Tibial nerve (tissue), 4 donors: ENCODE measurements at regions not wholly inside any gene's neighbourhood (a gene's known extent, or its start where the extent isn't known, plus 50 kb on each side); places are given as distances from the start of the nearest gene placed in this dataset.

ENCODE experiments used
- DNase-seq, 2 donors: peaks; one replicate each; pipeline ENCODE4 v3.0.0-alpha.2; 2019; ENCODE audit warnings: low spot score in 2 of 2
- H3K27ac ChIP-seq, 4 donors: fragments of 200-600 bp; sonication (generic) in 3 of 4; one replicate each; pipeline ENCODE4 v1.5.1; 2017 to 2019; ENCODE audit warnings: mild to moderate bottlenecking in 1 of 4
- H3K27me3 ChIP-seq, 2 donors: fragments of 200-600 bp; sonication (generic) in 1 of 2; one replicate each; pipeline versions ENCODE4 v1.5.1 to v1.6.0; 2017 to 2019
- H3K36me3 ChIP-seq, 3 donors: fragments of 200-600 bp; sonication (generic); one replicate each; pipeline ENCODE4 v1.5.1; 2018 to 2019
- H3K4me1 ChIP-seq, 4 donors: fragments of 200-600 bp; sonication (generic) in 3 of 4; one replicate each; pipeline ENCODE4 v1.5.1; 2017 to 2019
- H3K4me3 ChIP-seq, 4 donors: fragments of 200-600 bp; sonication (generic) in 3 of 4; one replicate each; pipeline ENCODE4 v1.5.1; 2017 to 2019; ENCODE audit warnings: mild to moderate bottlenecking in 1 of 4, moderate library complexity in 1 of 4
- H3K9me3 ChIP-seq, 4 donors: fragments of 200-600 bp; sonication (generic) in 3 of 4; one replicate each; pipeline ENCODE4 v1.5.1; 2017 to 2019
- CTCF ChIP-seq, 5 experiments: fragments of 200-600 bp in 3 of 5; fragments of 450-650 bp in 2 of 5; sonication (generic) in 3 of 5; IDR thresholded peaks; one replicate each; pipeline ENCODE4 v1.5.1; 2016 to 2019; ENCODE audit warnings: antibody characterized with exemption in 5 of 5, mild to moderate bottlenecking in 3 of 5, moderate library complexity in 2 of 5
- EP300 ChIP-seq, 2 donors: sonication (generic); formaldehyde crosslinking; IDR thresholded peaks; one replicate each; pipeline ENCODE4 v1.6.1; 2017; ENCODE audit warnings: antibody characterized with exemption in 2 of 2, mild to moderate bottlenecking in 1 of 2
- POLR2A ChIP-seq, 2 donors: fragments of 450-650 bp; IDR thresholded peaks; one replicate each; pipeline ENCODE4 v1.6.1; 2017; ENCODE audit warnings: antibody characterized with exemption in 2 of 2, mild to moderate bottlenecking in 2 of 2, moderate library complexity in 2 of 2
- WGBS, 2 donors: methylation state at CpG; one replicate each; pipeline ENCODE4 v1.1.5; 2018; 5-methylcytosine and 5-hydroxymethylcytosine counted together

- no peak overlapping the region for H3K27ac ChIP-seq
- 66 to 71% methylated on average over 4 of the region's 4 CpGs for WGBS, 2 donors
- no peak for DNase-seq
- TF ChIP-seq CTCF (IDR thresholded peaks at IDR 0.05) (no peak), POLR2A (IDR thresholded peaks at IDR 0.05) (no peak), EP300 (IDR thresholded peaks at IDR 0.05) (no peak)
- no peaks in the 10 kb centered on the region for H3K27me3 ChIP-seq
- no peaks in the 10 kb centered on the region for H3K36me3 ChIP-seq
- H3K4me1 ChIP-seq: no peaks in the 10 kb centered on the region
- peaks cover 0 to 5% (median 0%) of the 10 kb centered on the region in 4 donors for H3K9me3 ChIP-seq
- no peak overlapping the region for H3K4me3 ChIP-seq
Measured at GRCh38 chr6:40705354-40705753, 118.2 kb upstream of the LRFN2 start.

GRCh38 chr6:40701352-40702007, 114.3 kb upstream of the LRFN2 start:
- H3K27me3 ChIP-seq: no peaks in the 10 kb centered on the region
- no peak for DNase-seq
- H3K4me1 ChIP-seq: no peaks in the 10 kb centered on the region
- no peak for TF ChIP-seq CTCF (IDR thresholded peaks at IDR 0.05)
- no peak for TF ChIP-seq POLR2A (IDR thresholded peaks at IDR 0.05)
- no peak for TF ChIP-seq EP300 (IDR thresholded peaks at IDR 0.05)
- H3K4me3 ChIP-seq: no peak overlapping the region
- WGBS, 2 donors: 58 to 61% methylated on average over 3 of the region's 3 CpGs
- no peaks in the 10 kb centered on the region for H3K36me3 ChIP-seq
- H3K9me3 ChIP-seq: no peaks in the 10 kb centered on the region
- no peak overlapping the region for H3K27ac ChIP-seq

- 41 to 49% methylated on average over 4 of the region's 4 CpGs for WGBS, 2 donors
- TF ChIP-seq POLR2A (IDR thresholded peaks at IDR 0.05): no peak
- no peak overlapping the region for H3K27ac ChIP-seq
- DNase-seq: no peak
- no peaks in the 10 kb centered on the region for H3K4me1 ChIP-seq
- no peak overlapping the region for H3K4me3 ChIP-seq
- no peaks in the 10 kb centered on the region for H3K27me3 ChIP-seq
- H3K9me3 ChIP-seq: no peaks in the 10 kb centered on the region
- H3K36me3 ChIP-seq: no peaks in the 10 kb centered on the region
Measured at GRCh38 chr6:40700006-40700580, 112.9 kb upstream of the LRFN2 start.

GRCh38 chr6:40695750-40696415, 108.7 kb upstream of the LRFN2 start:
- no peak for DNase-seq
- Histone ChIP-seq H3K27me3 (no peaks in the 10 kb centered on the region), H3K36me3 (no peaks in the 10 kb centered on the region), H3K9me3 (no peaks in the 10 kb centered on the region), H3K4me1 (no peaks in the 10 kb centered on the region), H3K27ac (no peak overlapping the region), H3K4me3 (no peak overlapping the region)
- TF ChIP-seq EP300 (IDR thresholded peaks at IDR 0.05): no peak
- no peak for TF ChIP-seq POLR2A (IDR thresholded peaks at IDR 0.05)
- no peak for TF ChIP-seq CTCF (IDR thresholded peaks at IDR 0.05)
- 85 to 86% methylated on average over 8 of the region's 8 CpGs for whole genome bisulfite sequencing, 2 donors

- WGBS, 2 donors: 7 to 10% methylated on average over 2 of the region's 2 CpGs
- Histone ChIP-seq H3K4me1 (no peaks in the 10 kb centered on the region), H3K9me3 (no peaks in the 10 kb centered on the region), H3K27ac (no peak overlapping the region), H3K4me3 (no peak overlapping the region), H3K27me3 (no peaks in the 10 kb centered on the region), H3K36me3 (no peaks in the 10 kb centered on the region)
- DNase-seq: no peak
- no peak for TF ChIP-seq POLR2A (IDR thresholded peaks at IDR 0.05)
Measured at GRCh38 chr6:40695114-40695513, 108.0 kb upstream of the LRFN2 start.

- whole genome bisulfite sequencing, 2 donors: 85 to 88% methylated on average over 3 of the region's 3 CpGs
Measured at GRCh38 chr6:40693768-40694167, 106.6 kb upstream of the LRFN2 start.

More at GRCh38 chr6:40693768-40694167, 106.6 kb upstream of the LRFN2 start:
- Histone ChIP-seq H3K9me3 (no peaks in the 10 kb centered on the region), H3K4me1 (no peaks in the 10 kb centered on the region), H3K4me3 (no peak overlapping the region), H3K27me3 (no peaks in the 10 kb centered on the region), H3K36me3 (no peaks in the 10 kb centered on the region), H3K27ac (no peak overlapping the region)
- no peak for TF ChIP-seq POLR2A (IDR thresholded peaks at IDR 0.05)
- TF ChIP-seq EP300 (IDR thresholded peaks at IDR 0.05): no peak
- TF ChIP-seq CTCF (IDR thresholded peaks at IDR 0.05): no peak
- no peak for DNase-seq
